ENCODE measurements at regions not wholly inside any gene's neighbourhood (a gene's known extent, or its start where the extent isn't known, plus 50 kb on each side); places are given as distances from the start of the nearest gene placed in this dataset.

GRCh38 chr2:198312596-198313483 lies 508.4 kb downstream of the PLCL1 start:
- Histone ChIP-seq H3K9me2 (replicated peaks; ENCODE audit: insufficient read depth, low read length) (no peaks in the 10 kb centered on the region), H3F3A (ENCODE audit: insufficient read depth, low read length) (no peaks in the 10 kb centered on the region), H3K36me3 (replicated peaks; ENCODE audit: insufficient read depth, low read length) (no peaks in the 10 kb centered on the region), H3K9ac (ENCODE audit: low read length) (no peak overlapping the region), H3K4me1 (ENCODE audit: low read length) (no peaks in the 10 kb centered on the region), H3K4me2 (ENCODE audit: low read depth, low read length) (no peak overlapping the region), H3K79me2 (ENCODE audit: low read length) (no peaks in the 10 kb centered on the region), H3K27ac (ENCODE audit: low read length) (no peak overlapping the region), H2AFZ (ENCODE audit: low read length) (no peak overlapping the region), H3K27me3 (replicated peaks; ENCODE audit: insufficient read depth, low read length) (peaks cover 37% of the 10 kb centered on the region), H4K20me1 (ENCODE audit: insufficient read depth, low read length) (no peaks in the 10 kb centered on the region), H3K4me3 (ENCODE audit: low read length) (no peak overlapping the region), H3K9me3 (replicated peaks; ENCODE audit: insufficient read depth, low read length) (no peaks in the 10 kb centered on the region)
- DNase-seq: no peak
- no peak for TF ChIP-seq EZH2 (optimal IDR thresholded peaks at IDR 0.05; ENCODE audit: low read depth, low read length)
- TF ChIP-seq CTCF (IDR thresholded peaks at IDR 0.05; ENCODE audit: low read length): no peak
- TF ChIP-seq EZH2phosphoT487 (IDR thresholded peaks at IDR 0.05; ENCODE audit: low read length): no peak

DNA sequence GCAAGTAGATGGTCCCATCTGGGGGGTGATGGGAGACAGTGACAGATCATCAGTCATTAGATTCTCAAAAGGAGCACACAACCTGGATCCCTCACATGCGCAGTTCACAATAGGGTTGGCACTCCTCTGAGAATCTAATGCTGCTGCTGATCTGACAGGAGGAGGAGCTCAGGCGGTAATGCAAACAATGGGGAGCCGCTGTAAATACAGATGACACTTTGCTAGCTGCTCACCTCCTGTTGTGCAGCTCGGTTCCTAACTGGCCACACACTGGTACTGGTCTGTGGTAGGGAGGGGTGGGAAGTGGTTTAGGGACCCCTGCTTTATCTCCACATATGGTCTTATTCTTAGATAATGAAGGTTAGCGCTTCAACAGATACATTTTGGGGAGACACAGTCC lies 506.6 kb downstream of the PLCL1 start:
- Histone ChIP-seq H2AFZ (ENCODE audit: low read length) (no peak overlapping the region), H3K4me1 (ENCODE audit: low read length) (no peaks in the 10 kb centered on the region), H3K9me3 (replicated peaks; ENCODE audit: insufficient read depth, low read length) (no peaks in the 10 kb centered on the region), H3K4me2 (ENCODE audit: low read depth, low read length) (no peak overlapping the region), H3K9me2 (replicated peaks; ENCODE audit: insufficient read depth, low read length) (no peaks in the 10 kb centered on the region), H3K9ac (ENCODE audit: low read length) (no peak overlapping the region), H3K4me3 (ENCODE audit: low read length) (no peak overlapping the region), H3F3A (ENCODE audit: insufficient read depth, low read length) (no peaks in the 10 kb centered on the region), H3K79me2 (ENCODE audit: low read length) (no peaks in the 10 kb centered on the region), H4K20me1 (ENCODE audit: insufficient read depth, low read length) (no peaks in the 10 kb centered on the region), H3K27ac (ENCODE audit: low read length) (no peak overlapping the region), H3K27me3 (replicated peaks; ENCODE audit: insufficient read depth, low read length) (peaks cover 31% of the 10 kb centered on the region), H3K36me3 (replicated peaks; ENCODE audit: insufficient read depth, low read length) (no peaks in the 10 kb centered on the region)
- no peak for DNase-seq
- no peak for TF ChIP-seq CTCF (IDR thresholded peaks at IDR 0.05; ENCODE audit: low read length)
- no peak for TF ChIP-seq EZH2 (optimal IDR thresholded peaks at IDR 0.05; ENCODE audit: low read depth, low read length)
- TF ChIP-seq EZH2phosphoT487 (IDR thresholded peaks at IDR 0.05; ENCODE audit: low read length): no peak

GRCh38 chr2:198309673-198310280 lies 505.4 kb downstream of the PLCL1 start:
- Histone ChIP-seq H3K9me2 (replicated peaks; ENCODE audit: insufficient read depth, low read length) (no peaks in the 10 kb centered on the region), H3K4me3 (ENCODE audit: low read length) (no peak overlapping the region), H3K36me3 (replicated peaks; ENCODE audit: insufficient read depth, low read length) (no peaks in the 10 kb centered on the region), H2AFZ (ENCODE audit: low read length) (no peak overlapping the region), H3K79me2 (ENCODE audit: low read length) (no peaks in the 10 kb centered on the region), H3K9me3 (replicated peaks; ENCODE audit: insufficient read depth, low read length) (no peaks in the 10 kb centered on the region), H3K27me3 (replicated peaks; ENCODE audit: insufficient read depth, low read length) (peaks cover 21% of the 10 kb centered on the region), H4K20me1 (ENCODE audit: insufficient read depth, low read length) (no peaks in the 10 kb centered on the region), H3K4me2 (ENCODE audit: low read depth, low read length) (no peak overlapping the region), H3K27ac (ENCODE audit: low read length) (no peak overlapping the region), H3K9ac (ENCODE audit: low read length) (no peak overlapping the region), H3K4me1 (ENCODE audit: low read length) (no peaks in the 10 kb centered on the region), H3F3A (ENCODE audit: insufficient read depth, low read length) (no peaks in the 10 kb centered on the region)
- DNase-seq: peak; percentile 52
- TF ChIP-seq CTCF (IDR thresholded peaks at IDR 0.05; ENCODE audit: low read length) (peak; percentile 78), EZH2 (optimal IDR thresholded peaks at IDR 0.05; ENCODE audit: low read depth, low read length) (no peak), EZH2phosphoT487 (IDR thresholded peaks at IDR 0.05; ENCODE audit: low read length) (no peak)
